ENCODE measurements at regions not wholly inside any gene's neighbourhood (a gene's known extent, or its start where the extent isn't known, plus 50 kb on each side); places are given as distances from the start of the nearest gene placed in this dataset.
"Not testable (repeated sequence)": the region's sequence is repeated elsewhere in the genome, so short reads cannot be mapped to it uniquely, and the experiment has no call there.

DNA sequence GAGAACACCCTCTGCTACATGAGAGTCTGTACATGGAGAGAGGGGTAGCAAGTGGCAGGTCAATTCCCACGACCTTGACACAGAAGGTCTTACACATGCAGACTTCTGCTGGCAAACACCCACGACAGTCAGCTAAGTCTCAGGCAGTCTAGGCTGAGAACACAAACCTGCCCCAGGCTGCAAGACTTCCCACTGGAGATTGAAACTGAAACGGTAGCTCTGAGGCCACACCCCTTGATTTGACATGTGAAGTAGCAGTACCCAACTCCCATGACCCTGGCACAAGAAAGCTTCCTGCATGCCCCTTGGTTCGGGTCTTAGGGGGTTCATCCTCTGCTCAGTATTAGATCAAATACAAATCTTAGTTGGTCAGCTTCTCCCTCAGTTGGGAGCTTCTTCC lies 420.8 kb upstream of the NDN start:
- not testable (repeated sequence) for H3K9me3 ChIP-seq (ENCODE audit: control insufficient read depth, low read depth, low read length)

DNA sequence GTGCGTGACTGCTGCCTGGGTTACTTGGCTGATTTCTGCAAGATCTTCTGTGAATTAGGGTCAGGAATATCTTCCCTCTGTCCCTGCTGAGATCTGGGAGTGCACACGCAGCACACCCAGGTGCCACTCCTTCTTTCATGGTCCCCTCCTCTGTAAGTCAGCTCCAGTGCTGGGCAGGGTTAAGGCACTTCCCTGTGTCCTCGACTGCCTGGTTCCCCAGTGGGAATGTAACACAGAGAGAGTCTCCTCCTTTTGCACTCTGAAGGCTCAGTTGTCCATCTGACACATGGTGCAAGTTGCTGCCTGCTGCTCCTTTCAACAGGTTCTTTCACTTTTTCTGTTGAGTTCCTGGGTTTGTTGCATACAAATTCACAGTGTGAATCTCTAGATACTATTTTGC lies 421.2 kb upstream of the NDN start:
- H4K20me1 ChIP-seq (ENCODE audit: control insufficient read depth, insufficient read depth, insufficient read length); H4K91ac ChIP-seq (ENCODE audit: insufficient read length, low read depth, low read length); H3K4me1 ChIP-seq (ENCODE audit: insufficient read depth, low read length); H3K79me2 ChIP-seq (ENCODE audit: insufficient read depth, low read length); H3K27ac Mint-ChIP-seq; H2AFZ ChIP-seq (ENCODE audit: low read length); H2BK120ac ChIP-seq (ENCODE audit: low read depth, low read length, poor library complexity, severe bottlenecking); H2BK12ac ChIP-seq (ENCODE audit: insufficient read length, low read depth, low read length); H3K36me3 Mint-ChIP-seq (ENCODE audit: insufficient read depth in 1 of 3, low read depth in 3 of 3); H3K27ac ChIP-seq (ENCODE audit: insufficient read length, low read depth, low read length); H2BK15ac ChIP-seq (ENCODE audit: low read depth, low read length); H3K79me1 ChIP-seq (ENCODE audit: insufficient read depth, low read depth, low read length, poor library complexity, severe bottlenecking); H2AK5ac ChIP-seq (ENCODE audit: insufficient read length, low read length); H2BK5ac ChIP-seq (ENCODE audit: insufficient read length, low read length); H3K4ac ChIP-seq (ENCODE audit: low read depth, low read length); H4K8ac ChIP-seq (replicated peaks; ENCODE audit: insufficient read length, low read depth, low read length); H4K5ac ChIP-seq (ENCODE audit: insufficient read length, low read depth, low read length); H3K14ac ChIP-seq (ENCODE audit: insufficient read depth, low read length); H3T11ph ChIP-seq (ENCODE audit: low read length); H3K18ac ChIP-seq (ENCODE audit: insufficient read length, low read depth, low read length); H3K9me3 ChIP-seq (ENCODE audit: control insufficient read depth, low read depth, low read length); H3K4me2 ChIP-seq (ENCODE audit: insufficient read depth, insufficient read length, low read length); DNase-seq; H2BK20ac ChIP-seq (ENCODE audit: low read depth, low read length, poor library complexity, severe bottlenecking); H3K9ac ChIP-seq (ENCODE audit: extremely low read depth, insufficient read length, low read length); H3K56ac ChIP-seq (ENCODE audit: insufficient read length, low read depth, low read length); H3K23me2 ChIP-seq (ENCODE audit: insufficient read length, low read depth, low read length, poor library complexity, severe bottlenecking); H3K4me1 Mint-ChIP-seq; H3K4me3 Mint-ChIP-seq; H3K23ac ChIP-seq (ENCODE audit: insufficient read length, low read depth, low read length); H3K27me3 ChIP-seq (ENCODE audit: insufficient read depth, low read length); H3K27me3 Mint-ChIP-seq (ENCODE audit: low read depth): not testable (repeated sequence)
- peaks cover 52 to 57% of the 10 kb centered on the region in 2 experiments for H3K9me3 Mint-ChIP-seq
- WGBS (ENCODE audit: extremely low coverage, insufficient read length, low lambda C conversion rate), result no CpG with 5 or more reads among the region's 3 CpGs

More for the DNA sequence above, 420.8 kb upstream of the NDN start:
- H2AK5ac ChIP-seq (ENCODE audit: insufficient read length, low read length); H3K4ac ChIP-seq (ENCODE audit: low read depth, low read length); H3K23me2 ChIP-seq (ENCODE audit: insufficient read length, low read depth, low read length, poor library complexity, severe bottlenecking); H3K56ac ChIP-seq (ENCODE audit: insufficient read length, low read depth, low read length); H3K23ac ChIP-seq (ENCODE audit: insufficient read length, low read depth, low read length); H4K5ac ChIP-seq (ENCODE audit: insufficient read length, low read depth, low read length); H3T11ph ChIP-seq (ENCODE audit: low read length); DNase-seq; H3K9ac ChIP-seq (ENCODE audit: extremely low read depth, insufficient read length, low read length); H3K4me3 Mint-ChIP-seq; H2BK20ac ChIP-seq (ENCODE audit: low read depth, low read length, poor library complexity, severe bottlenecking); H3K4me2 ChIP-seq (ENCODE audit: insufficient read depth, insufficient read length, low read length); H2BK5ac ChIP-seq (ENCODE audit: insufficient read length, low read length); H2AFZ ChIP-seq (ENCODE audit: low read length); H3K27me3 ChIP-seq (ENCODE audit: insufficient read depth, low read length); H3K79me2 ChIP-seq (ENCODE audit: insufficient read depth, low read length); H3K36me3 Mint-ChIP-seq (ENCODE audit: insufficient read depth in 1 of 3, low read depth in 3 of 3); H4K20me1 ChIP-seq (ENCODE audit: control insufficient read depth, insufficient read depth, insufficient read length); H3K4me1 ChIP-seq (ENCODE audit: insufficient read depth, low read length); H3K4me1 Mint-ChIP-seq; H3K14ac ChIP-seq (ENCODE audit: insufficient read depth, low read length); H3K18ac ChIP-seq (ENCODE audit: insufficient read length, low read depth, low read length); H2BK15ac ChIP-seq (ENCODE audit: low read depth, low read length); H4K91ac ChIP-seq (ENCODE audit: insufficient read length, low read depth, low read length); H3K27me3 Mint-ChIP-seq (ENCODE audit: low read depth); H2BK120ac ChIP-seq (ENCODE audit: low read depth, low read length, poor library complexity, severe bottlenecking); H4K8ac ChIP-seq (replicated peaks; ENCODE audit: insufficient read length, low read depth, low read length); H3K79me1 ChIP-seq (ENCODE audit: insufficient read depth, low read depth, low read length, poor library complexity, severe bottlenecking); H3K27ac ChIP-seq (ENCODE audit: insufficient read length, low read depth, low read length); H3K27ac Mint-ChIP-seq; H2BK12ac ChIP-seq (ENCODE audit: insufficient read length, low read depth, low read length): not testable (repeated sequence)
- WGBS (ENCODE audit: extremely low coverage, insufficient read length, low lambda C conversion rate), result no CpG with 5 or more reads among the region's 4 CpGs
- H3K9me3 Mint-ChIP-seq, result peaks cover 52 to 57% of the 10 kb centered on the region in 2 experiments
